Pancreas (tissue), 10 donors: ENCODE measurements at regions not wholly inside any gene's neighbourhood (a gene's known extent, or its start where the extent isn't known, plus 50 kb on each side); places are given as distances from the start of the nearest gene placed in this dataset.

ENCODE experiments used
- ATAC-seq, 4 donors: fragments of 200-7000 bp; cut with Tn5 transposase; one replicate each; pipeline versions ENCODE4 v1.8.0 to v1.9.1; 2020; ENCODE audit warnings: mild to moderate bottlenecking in 4 of 4, moderate library complexity in 4 of 4
- DNase-seq, 6 donors: peaks; one replicate each; pipeline ENCODE4 v3.0.0-alpha.2; 2020
- FAIRE-seq: peaks from 2 replicates; lab custom pipeline; 2012; peaks lifted over from hg19 to GRCh38; lab: Jason Lieb, UNC
- H3K27ac ChIP-seq, 4 donors: fragments of 200-600 bp; sonication (generic); 1 replicate in 3 of 4; 2 replicates in 1 of 4; pipeline versions ENCODE4 v1.5.0 to v1.8.0; 2020
- H3K27me3 ChIP-seq, 4 donors: fragments of 200-600 bp; one replicate each; pipeline ENCODE4 v1.8.0; 2021
- H3K36me3 ChIP-seq, 3 donors: fragments of 200-600 bp; sonication (generic) in 1 of 3; one replicate each; pipeline versions ENCODE4 v1.5.0 to v1.8.0; 2020 to 2021
- H3K4me1 ChIP-seq, 3 donors: fragments of 200-600 bp; one replicate each; pipeline ENCODE4 v1.8.0; 2021
- H3K4me3 ChIP-seq, 4 donors: fragments of 200-600 bp; sonication (generic) in 2 of 4; one replicate each; pipeline versions ENCODE4 v1.5.0 to v1.8.0; 2020 to 2021
- H3K9me3 ChIP-seq, 4 donors: fragments of 200-600 bp; one replicate each; pipeline ENCODE4 v1.8.0; 2021
- WGBS, 2 donors: extraction: QIAGEN DNeasy Blood & Tissue Kit; methylation state at CpG; one replicate each; pipeline ENCODE4 v1.1.7; 2013; 5-methylcytosine and 5-hydroxymethylcytosine counted together
- intact Hi-C, 3 donors: fragments of 100-400 bp; cut with DNase I; formaldehyde crosslinking; loops; one replicate each; pipeline versions ENCODE4 v1.11.1 to v1.14.2; 2022
- TF ChIP-seq, protein P1 (sequence below), 4 donors: fragments of 200-600 bp; sonication (generic) in 3 of 4; IDR thresholded peaks; one replicate each; pipeline versions ENCODE4 v1.5.0 to v1.8.0; 2021; ENCODE audit warnings: antibody characterized with exemption in 4 of 4
- donor health status: healthy with polysubstance abuse.
- donor health status: DM: no; HTN: no; CAD: no; lungs with moderate emphysema.
- donor health status: DM: no; HTN: no; CAD: no.
- donor health status: control.
- donor health status: control.
- donor health status: Bipolar disorder and iron deficiency.
- donor health status: DM: yes; HTN: yes; CAD: no.
- donor health status: DM: no; HTN: no; CAD: no.
- donor health status: DM: no; HTN: no; CAD: no.
- donor health status: DM: yes; HTN: yes; CAD: no.

DNA sequence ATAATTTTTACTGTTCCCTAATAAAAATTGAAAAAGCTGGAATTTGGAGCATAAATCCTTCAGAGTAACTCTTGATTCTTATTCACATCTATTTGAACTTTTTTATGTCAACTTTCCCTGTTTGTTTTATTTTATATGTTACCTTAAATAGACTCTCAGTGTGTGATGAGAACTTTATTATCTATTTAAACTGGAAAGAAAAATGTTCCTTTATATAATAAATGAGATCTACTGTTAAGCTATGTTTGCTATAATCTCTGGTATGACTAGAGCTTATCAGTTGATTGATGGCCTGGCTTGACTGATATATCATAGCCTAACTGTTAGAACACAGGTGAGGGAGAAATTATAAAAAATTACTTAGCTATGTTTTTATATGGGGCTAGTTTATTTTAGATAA is 330.6 kb upstream of the EPHA6 start:
- peak; percentile 9 for FAIRE-seq
- H3K4me3 ChIP-seq: no peak overlapping the region
- TF ChIP-seq, protein P1, sequence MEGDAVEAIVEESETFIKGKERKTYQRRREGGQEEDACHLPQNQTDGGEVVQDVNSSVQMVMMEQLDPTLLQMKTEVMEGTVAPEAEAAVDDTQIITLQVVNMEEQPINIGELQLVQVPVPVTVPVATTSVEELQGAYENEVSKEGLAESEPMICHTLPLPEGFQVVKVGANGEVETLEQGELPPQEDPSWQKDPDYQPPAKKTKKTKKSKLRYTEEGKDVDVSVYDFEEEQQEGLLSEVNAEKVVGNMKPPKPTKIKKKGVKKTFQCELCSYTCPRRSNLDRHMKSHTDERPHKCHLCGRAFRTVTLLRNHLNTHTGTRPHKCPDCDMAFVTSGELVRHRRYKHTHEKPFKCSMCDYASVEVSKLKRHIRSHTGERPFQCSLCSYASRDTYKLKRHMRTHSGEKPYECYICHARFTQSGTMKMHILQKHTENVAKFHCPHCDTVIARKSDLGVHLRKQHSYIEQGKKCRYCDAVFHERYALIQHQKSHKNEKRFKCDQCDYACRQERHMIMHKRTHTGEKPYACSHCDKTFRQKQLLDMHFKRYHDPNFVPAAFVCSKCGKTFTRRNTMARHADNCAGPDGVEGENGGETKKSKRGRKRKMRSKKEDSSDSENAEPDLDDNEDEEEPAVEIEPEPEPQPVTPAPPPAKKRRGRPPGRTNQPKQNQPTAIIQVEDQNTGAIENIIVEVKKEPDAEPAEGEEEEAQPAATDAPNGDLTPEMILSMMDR (IDR thresholded peaks at IDR 0.05): no peak
- no peak for DNase-seq
- no peaks in the 10 kb centered on the region for H3K36me3 ChIP-seq
- no peak for ATAC-seq
- no peaks in the 10 kb centered on the region for H3K4me1 ChIP-seq
- intact Hi-C loops: no loop called here
- H3K27ac ChIP-seq: no peak overlapping the region
- H3K9me3 ChIP-seq: no peaks in the 10 kb centered on the region
- H3K27me3 ChIP-seq: no peaks in the 10 kb centered on the region

DNA sequence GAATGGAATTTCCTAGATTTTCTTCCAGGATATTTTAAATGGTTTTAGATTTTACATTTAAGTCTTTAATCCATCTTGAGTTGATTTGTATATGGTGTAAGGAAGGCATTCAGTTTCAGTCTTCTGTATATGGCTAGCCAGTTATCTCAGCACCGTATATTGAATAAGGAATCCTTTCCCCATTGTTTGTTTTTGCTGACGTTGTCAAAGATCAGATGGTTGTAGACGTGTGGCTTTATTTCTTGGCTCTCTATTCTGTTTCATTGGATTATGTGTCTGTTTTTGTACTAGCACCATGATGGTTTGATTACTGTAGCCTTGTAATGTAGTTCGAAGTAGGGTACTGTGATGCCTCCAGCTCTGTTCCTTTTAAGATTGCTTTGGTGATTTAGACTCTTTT is 325.7 kb upstream of the EPHA6 start:
- intact Hi-C loops: no loop called here
- H3K27me3 ChIP-seq: no peaks in the 10 kb centered on the region
- TF ChIP-seq, protein P1 (IDR thresholded peaks at IDR 0.05): no peak
- no peaks in the 10 kb centered on the region for H3K4me1 ChIP-seq
- H3K4me3 ChIP-seq: no peak overlapping the region
- no peak for ATAC-seq
- 62 to 64% methylated on average over 4 of the region's 4 CpGs for WGBS, 2 donors
- DNase-seq: no peak
- no peak overlapping the region for H3K27ac ChIP-seq
- no peaks in the 10 kb centered on the region for H3K36me3 ChIP-seq
- no peaks in the 10 kb centered on the region for H3K9me3 ChIP-seq
- no peak for FAIRE-seq

DNA sequence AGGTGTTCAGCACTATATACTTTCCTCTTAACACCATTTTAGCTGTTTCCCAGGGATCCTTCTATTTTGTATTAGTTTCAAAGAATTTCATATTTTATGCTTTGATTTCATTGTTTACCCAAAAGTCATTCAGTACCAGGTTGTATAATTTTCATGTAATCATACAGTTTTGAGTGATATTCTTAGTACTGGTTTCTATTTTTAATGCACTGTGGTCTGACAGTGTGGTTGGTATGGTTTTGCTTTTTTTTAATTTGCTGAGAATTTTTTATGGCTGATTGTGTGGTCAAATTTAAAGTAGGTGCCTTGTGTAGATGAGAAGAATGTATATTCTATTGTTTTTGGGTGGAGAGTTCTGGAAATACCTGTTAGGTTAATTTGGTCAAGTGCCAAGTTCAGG is 323.4 kb upstream of the EPHA6 start:
- no peaks in the 10 kb centered on the region for H3K4me1 ChIP-seq
- no peaks in the 10 kb centered on the region for H3K36me3 ChIP-seq
- no peaks in the 10 kb centered on the region for H3K9me3 ChIP-seq
- intact Hi-C loops: no loop called here
- no peak overlapping the region for H3K27ac ChIP-seq
- H3K4me3 ChIP-seq: no peak overlapping the region
- DNase-seq (no peak), ATAC-seq (no peak), FAIRE-seq (no peak)
- no peaks in the 10 kb centered on the region for H3K27me3 ChIP-seq
- TF ChIP-seq, protein P1 (IDR thresholded peaks at IDR 0.05): no peak

DNA sequence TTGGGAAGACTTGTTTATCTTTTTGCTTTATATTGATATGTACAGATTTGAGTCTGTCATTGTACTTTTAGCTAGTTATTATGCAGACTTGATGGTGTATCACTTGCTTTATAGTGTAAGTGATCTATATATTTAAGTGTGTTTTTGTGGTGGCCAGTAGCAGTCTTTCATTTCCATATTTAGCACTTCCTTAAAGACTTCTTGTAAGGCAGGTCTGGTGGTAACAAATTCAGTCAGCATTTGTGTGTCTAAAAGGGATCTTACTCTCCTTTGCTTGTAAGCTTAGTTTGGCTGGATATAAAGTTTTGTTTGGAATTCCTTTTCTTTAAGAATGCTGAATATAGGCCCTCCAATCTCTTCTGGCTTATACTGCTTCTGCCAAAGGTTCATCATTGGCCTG is 322.5 kb upstream of the EPHA6 start:
- Histone ChIP-seq H3K27ac (no peak overlapping the region), H3K4me3 (no peak overlapping the region), H3K27me3 (no peaks in the 10 kb centered on the region), H3K9me3 (no peaks in the 10 kb centered on the region), H3K36me3 (no peaks in the 10 kb centered on the region), H3K4me1 (no peaks in the 10 kb centered on the region)
- DNase-seq (no peak), ATAC-seq (no peak), FAIRE-seq (no peak)
- intact Hi-C loops: no loop called here
- TF ChIP-seq, protein P1 (IDR thresholded peaks at IDR 0.05): no peak

DNA sequence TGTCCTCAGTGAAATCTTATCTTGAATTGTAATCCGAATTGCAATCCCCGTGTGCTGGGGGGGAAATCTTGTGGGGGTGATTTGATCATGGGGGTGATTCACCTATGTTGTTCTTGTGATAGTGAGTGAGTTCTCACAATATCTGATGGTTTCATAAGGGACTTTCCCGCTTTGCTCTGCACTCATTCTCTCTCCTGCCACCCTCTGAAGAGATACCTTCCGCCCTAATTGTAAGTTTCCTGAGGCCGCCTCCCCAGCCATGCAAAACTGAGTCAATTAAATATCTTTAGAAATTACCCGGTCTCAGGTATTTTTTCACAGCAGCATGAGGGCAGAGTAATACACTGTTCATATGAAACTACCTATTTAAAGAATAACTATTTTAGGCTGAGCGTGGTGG is 304.1 kb upstream of the EPHA6 start:
- Histone ChIP-seq H3K27me3 (no peaks in the 10 kb centered on the region), H3K9me3 (no peaks in the 10 kb centered on the region), H3K4me1 (no peaks in the 10 kb centered on the region), H3K36me3 (no peaks in the 10 kb centered on the region), H3K4me3 (no peak overlapping the region), H3K27ac (no peak overlapping the region)
- 76 to 82% methylated on average over 7 of the region's 7 CpGs for WGBS, 2 donors
- TF ChIP-seq, protein P1 (IDR thresholded peaks at IDR 0.05): no peak
- FAIRE-seq (no peak), ATAC-seq (no peak), DNase-seq (no peak)
- intact Hi-C loops: no loop called here
